ENCODE measurements at regions not wholly inside any gene's neighbourhood (a gene's known extent, or its start where the extent isn't known, plus 50 kb on each side); places are given as distances from the start of the nearest gene placed in this dataset.

DNA sequence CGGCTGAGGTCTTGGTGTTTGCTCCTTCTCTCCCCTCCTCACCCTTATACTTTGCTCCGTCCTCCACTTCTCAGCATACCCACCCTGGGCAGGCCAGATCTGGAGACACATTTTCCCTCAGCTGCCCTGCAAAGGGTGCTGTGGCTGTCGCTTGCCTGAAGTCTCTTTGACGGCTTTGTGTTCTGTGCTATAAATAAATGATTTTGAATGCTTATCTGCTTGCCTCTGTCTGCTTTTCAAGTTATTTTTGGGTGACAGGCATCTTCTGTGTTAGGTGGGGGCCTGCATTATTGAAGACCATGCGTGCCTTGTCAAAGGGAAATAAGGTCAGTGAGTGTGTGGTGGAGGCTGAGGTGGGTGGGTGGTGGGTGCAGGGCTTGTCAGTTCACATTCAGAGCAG is 66.9 kb upstream of the KCND3 start:
- intact Hi-C loops (cut with micrococcal nuclease), result no loop called here
- H4K20me1 ChIP-seq (ENCODE audit: insufficient read depth, low read length), result no peaks in the 10 kb centered on the region
- no peaks in the 10 kb centered on the region for H3K4me1 ChIP-seq (ENCODE audit: control insufficient read depth in 1 of 2, insufficient read depth in 2 of 2, low read length in 2 of 2)
- Mint-ChIP-seq H3K36me3 (no peaks in the 10 kb centered on the region), H3K4me1 (no peaks in the 10 kb centered on the region), H3K9me3 (peaks cover 0 to 2% (median 0%) of the 10 kb centered on the region in 7 donors), H3K4me3 (no peak overlapping the region), H3K27ac (no peak overlapping the region), H3K27me3 (ENCODE audit: low read depth in 3 of 3) (peaks cover 2 to 5% (median 3%) of the 10 kb centered on the region in 3 donors)
- H3K27me3 ChIP-seq (ENCODE audit: control insufficient read depth in 2 of 2, insufficient read depth in 2 of 2, low read length in 2 of 2), result no peaks in the 10 kb centered on the region
- TF ChIP-seq, protein P1, sequence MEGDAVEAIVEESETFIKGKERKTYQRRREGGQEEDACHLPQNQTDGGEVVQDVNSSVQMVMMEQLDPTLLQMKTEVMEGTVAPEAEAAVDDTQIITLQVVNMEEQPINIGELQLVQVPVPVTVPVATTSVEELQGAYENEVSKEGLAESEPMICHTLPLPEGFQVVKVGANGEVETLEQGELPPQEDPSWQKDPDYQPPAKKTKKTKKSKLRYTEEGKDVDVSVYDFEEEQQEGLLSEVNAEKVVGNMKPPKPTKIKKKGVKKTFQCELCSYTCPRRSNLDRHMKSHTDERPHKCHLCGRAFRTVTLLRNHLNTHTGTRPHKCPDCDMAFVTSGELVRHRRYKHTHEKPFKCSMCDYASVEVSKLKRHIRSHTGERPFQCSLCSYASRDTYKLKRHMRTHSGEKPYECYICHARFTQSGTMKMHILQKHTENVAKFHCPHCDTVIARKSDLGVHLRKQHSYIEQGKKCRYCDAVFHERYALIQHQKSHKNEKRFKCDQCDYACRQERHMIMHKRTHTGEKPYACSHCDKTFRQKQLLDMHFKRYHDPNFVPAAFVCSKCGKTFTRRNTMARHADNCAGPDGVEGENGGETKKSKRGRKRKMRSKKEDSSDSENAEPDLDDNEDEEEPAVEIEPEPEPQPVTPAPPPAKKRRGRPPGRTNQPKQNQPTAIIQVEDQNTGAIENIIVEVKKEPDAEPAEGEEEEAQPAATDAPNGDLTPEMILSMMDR (IDR thresholded peaks at IDR 0.05), result no peak
- no peak overlapping the region for H3K4me2 ChIP-seq (replicated peaks; ENCODE audit: extremely low read depth, low read length, poor library complexity, severe bottlenecking)
- no peaks in the 10 kb centered on the region for H3K79me2 ChIP-seq (ENCODE audit: insufficient read depth, low read length)
- no peak for DNase-seq
- no peak overlapping the region for H3K9ac ChIP-seq (ENCODE audit: insufficient read depth, low read length, poor library complexity, severe bottlenecking)
- no peaks in the 10 kb centered on the region for H3K36me3 ChIP-seq (replicated peaks in 1 of 2; ENCODE audit: control insufficient read depth in 1 of 2, insufficient read depth in 2 of 2, low read length in 2 of 2)
- H3K27ac ChIP-seq (ENCODE audit: low read depth in 1 of 2, low read length in 2 of 2), result no peak overlapping the region
- WGBS (ENCODE audit: insufficient coverage), result 70% methylated on average over 4 of the region's 5 CpGs
- H2AFZ ChIP-seq (ENCODE audit: insufficient read depth, low read depth, low read length, poor library complexity, severe bottlenecking), result no peak overlapping the region
- no peaks in the 10 kb centered on the region for H3K9me3 ChIP-seq (replicated peaks in 1 of 2; ENCODE audit: control insufficient read depth in 1 of 2, insufficient read depth in 1 of 2, low read length in 2 of 2)
- H3K4me3 ChIP-seq (replicated peaks in 1 of 3; ENCODE audit: low read depth in 2 of 3, low read length in 3 of 3), result no peak overlapping the region

DNA sequence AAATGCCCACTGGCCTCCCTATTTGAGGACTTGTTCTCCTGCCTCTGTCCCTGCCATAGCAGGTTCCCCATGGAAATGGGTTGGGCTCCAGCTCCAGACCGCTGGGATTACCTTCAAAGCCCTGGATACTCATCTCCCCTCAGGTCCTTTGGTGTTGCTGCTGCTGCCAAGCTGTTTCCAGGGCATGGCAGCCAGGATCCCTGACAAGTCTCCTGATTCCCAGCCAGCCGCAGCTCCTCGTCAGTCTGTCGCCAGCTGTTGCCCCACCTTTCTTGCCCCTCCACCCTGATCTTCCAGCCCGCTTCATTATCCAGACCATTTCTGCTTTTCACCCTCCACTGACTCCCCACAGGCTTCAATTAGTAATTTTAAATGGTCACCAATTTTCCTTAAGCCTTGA is 68.3 kb upstream of the KCND3 start:
- Histone ChIP-seq H4K20me1 (ENCODE audit: insufficient read depth, low read length) (no peaks in the 10 kb centered on the region), H3K4me3 (replicated peaks in 1 of 3; ENCODE audit: low read depth in 2 of 3, low read length in 3 of 3) (no peak overlapping the region), H3K4me2 (replicated peaks; ENCODE audit: extremely low read depth, low read length, poor library complexity, severe bottlenecking) (no peak overlapping the region), H3K4me1 (ENCODE audit: control insufficient read depth in 1 of 2, insufficient read depth in 2 of 2, low read length in 2 of 2) (no peaks in the 10 kb centered on the region), H3K9ac (ENCODE audit: insufficient read depth, low read length, poor library complexity, severe bottlenecking) (no peak overlapping the region), H3K36me3 (replicated peaks in 1 of 2; ENCODE audit: control insufficient read depth in 1 of 2, insufficient read depth in 2 of 2, low read length in 2 of 2) (no peaks in the 10 kb centered on the region), H3K79me2 (ENCODE audit: insufficient read depth, low read length) (no peaks in the 10 kb centered on the region), H3K27ac (ENCODE audit: low read depth in 1 of 2, low read length in 2 of 2) (no peak overlapping the region), H3K9me3 (replicated peaks in 1 of 2; ENCODE audit: control insufficient read depth in 1 of 2, insufficient read depth in 1 of 2, low read length in 2 of 2) (no peaks in the 10 kb centered on the region), H2AFZ (ENCODE audit: insufficient read depth, low read depth, low read length, poor library complexity, severe bottlenecking) (no peak overlapping the region), H3K27me3 (ENCODE audit: control insufficient read depth in 2 of 2, insufficient read depth in 2 of 2, low read length in 2 of 2) (no peaks in the 10 kb centered on the region)
- H3K27ac Mint-ChIP-seq, result no peak overlapping the region
- TF ChIP-seq, protein P1 (IDR thresholded peaks at IDR 0.05), result no peak
- H3K9me3 Mint-ChIP-seq, result peaks cover 0 to 2% (median 0%) of the 10 kb centered on the region in 7 donors
- H3K4me1 Mint-ChIP-seq, result no peaks in the 10 kb centered on the region
- WGBS (ENCODE audit: insufficient coverage), result 95% methylated on average over 4 of the region's 5 CpGs
- no peak for DNase-seq
- no peaks in the 10 kb centered on the region for H3K36me3 Mint-ChIP-seq
- H3K27me3 Mint-ChIP-seq (ENCODE audit: low read depth in 3 of 3), result peaks cover 3 to 5% (median 3%) of the 10 kb centered on the region in 3 donors
- intact Hi-C loops (cut with micrococcal nuclease), result no loop called here
- H3K4me3 Mint-ChIP-seq, result no peak overlapping the region

Measured in CD14-positive monocyte (primary cell).